ENCODE measurements at regions not wholly inside any gene's neighbourhood (a gene's known extent, or its start where the extent isn't known, plus 50 kb on each side); places are given as distances from the start of the nearest gene placed in this dataset.

- peaks cover 29% of the 10 kb centered on the region for H3K27me3 Mint-ChIP-seq
- TF ChIP-seq, protein P1, sequence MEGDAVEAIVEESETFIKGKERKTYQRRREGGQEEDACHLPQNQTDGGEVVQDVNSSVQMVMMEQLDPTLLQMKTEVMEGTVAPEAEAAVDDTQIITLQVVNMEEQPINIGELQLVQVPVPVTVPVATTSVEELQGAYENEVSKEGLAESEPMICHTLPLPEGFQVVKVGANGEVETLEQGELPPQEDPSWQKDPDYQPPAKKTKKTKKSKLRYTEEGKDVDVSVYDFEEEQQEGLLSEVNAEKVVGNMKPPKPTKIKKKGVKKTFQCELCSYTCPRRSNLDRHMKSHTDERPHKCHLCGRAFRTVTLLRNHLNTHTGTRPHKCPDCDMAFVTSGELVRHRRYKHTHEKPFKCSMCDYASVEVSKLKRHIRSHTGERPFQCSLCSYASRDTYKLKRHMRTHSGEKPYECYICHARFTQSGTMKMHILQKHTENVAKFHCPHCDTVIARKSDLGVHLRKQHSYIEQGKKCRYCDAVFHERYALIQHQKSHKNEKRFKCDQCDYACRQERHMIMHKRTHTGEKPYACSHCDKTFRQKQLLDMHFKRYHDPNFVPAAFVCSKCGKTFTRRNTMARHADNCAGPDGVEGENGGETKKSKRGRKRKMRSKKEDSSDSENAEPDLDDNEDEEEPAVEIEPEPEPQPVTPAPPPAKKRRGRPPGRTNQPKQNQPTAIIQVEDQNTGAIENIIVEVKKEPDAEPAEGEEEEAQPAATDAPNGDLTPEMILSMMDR (conservative IDR thresholded peaks at IDR 0.05), result no peak
- H3K4me1 Mint-ChIP-seq (ENCODE audit: unreplicated experiment), result peaks cover 33% of the 10 kb centered on the region
- H3K4me3 Mint-ChIP-seq, result no peak overlapping the region
- H3K9me3 Mint-ChIP-seq, result peaks cover 4% of the 10 kb centered on the region
- no peak overlapping the region for H3K27ac Mint-ChIP-seq
- no peak for DNase-seq (ENCODE audit: extremely low spot score, unreplicated experiment)
- no peaks in the 10 kb centered on the region for H3K36me3 Mint-ChIP-seq
Observed at GRCh38 chr5:3511519-3511918, 84.1 kb upstream of the IRX1 start.

- no peak for DNase-seq (ENCODE audit: extremely low spot score, unreplicated experiment)
- Mint-ChIP-seq H3K4me1 (ENCODE audit: unreplicated experiment) (peaks cover 33% of the 10 kb centered on the region), H3K27ac (no peak overlapping the region), H3K36me3 (no peaks in the 10 kb centered on the region), H3K4me3 (no peak overlapping the region), H3K9me3 (peaks cover 4% of the 10 kb centered on the region), H3K27me3 (peaks cover 32% of the 10 kb centered on the region)
- TF ChIP-seq, protein P1 (conservative IDR thresholded peaks at IDR 0.05), result no peak
Observed at GRCh38 chr5:3510642-3511417, 84.8 kb upstream of the IRX1 start.

DNA sequence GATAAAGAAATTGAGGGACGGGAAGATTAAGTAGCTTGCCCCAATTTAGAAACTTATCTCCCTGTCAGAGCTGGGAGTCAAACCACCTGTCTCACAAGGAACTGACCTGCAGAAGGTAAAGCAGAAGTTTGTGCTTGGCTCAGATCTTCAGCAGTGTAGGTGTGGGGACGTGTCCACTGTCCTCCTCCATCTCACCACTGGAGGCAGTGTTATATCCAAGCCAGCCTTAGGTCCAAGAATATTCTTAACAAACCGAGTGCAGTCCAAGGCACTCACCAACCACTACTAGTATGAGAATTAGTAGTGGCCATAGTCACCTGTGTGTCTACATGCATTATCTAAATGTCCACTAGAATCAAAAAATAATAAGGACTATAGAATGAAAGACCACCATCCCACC is 86.3 kb upstream of the IRX1 start:
- H3K36me3 Mint-ChIP-seq, result no peaks in the 10 kb centered on the region
- H3K4me1 Mint-ChIP-seq (ENCODE audit: unreplicated experiment), result peaks cover 28% of the 10 kb centered on the region
- TF ChIP-seq, protein P1 (conservative IDR thresholded peaks at IDR 0.05), result peak; percentile 49
- H3K27me3 Mint-ChIP-seq, result peaks cover 36% of the 10 kb centered on the region
- H3K4me3 Mint-ChIP-seq, result no peak overlapping the region
- no peak overlapping the region for H3K27ac Mint-ChIP-seq
- no peak for DNase-seq (ENCODE audit: extremely low spot score, unreplicated experiment)
- H3K9me3 Mint-ChIP-seq, result no peaks in the 10 kb centered on the region

DNA sequence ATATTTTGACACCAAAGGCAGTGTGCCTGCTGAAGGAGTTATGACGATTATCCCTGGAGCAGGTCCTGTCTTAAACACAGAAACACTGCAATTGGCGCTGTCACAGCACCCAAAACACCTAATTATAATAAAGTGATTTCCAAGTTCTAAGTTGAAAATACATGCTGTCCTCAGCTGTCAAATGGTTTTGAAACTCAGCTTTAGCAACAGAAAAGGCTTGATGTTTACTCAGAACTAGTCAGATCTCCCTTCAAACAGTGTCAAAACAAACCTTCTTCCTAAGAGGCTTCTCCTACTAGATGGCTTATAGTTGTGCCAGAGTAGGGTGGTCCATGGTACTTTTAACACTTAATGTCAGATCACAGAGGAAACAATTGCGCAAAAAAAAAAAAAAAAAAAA is 87.2 kb upstream of the IRX1 start:
- peaks cover 36% of the 10 kb centered on the region for H3K27me3 Mint-ChIP-seq
- TF ChIP-seq, protein P1 (conservative IDR thresholded peaks at IDR 0.05), result no peak
- no peak for DNase-seq (ENCODE audit: extremely low spot score, unreplicated experiment)
- no peaks in the 10 kb centered on the region for H3K9me3 Mint-ChIP-seq
- H3K4me3 Mint-ChIP-seq, result no peak overlapping the region
- no peak overlapping the region for H3K27ac Mint-ChIP-seq
- peaks cover 23% of the 10 kb centered on the region for H3K4me1 Mint-ChIP-seq (ENCODE audit: unreplicated experiment)
- no peaks in the 10 kb centered on the region for H3K36me3 Mint-ChIP-seq

DNA sequence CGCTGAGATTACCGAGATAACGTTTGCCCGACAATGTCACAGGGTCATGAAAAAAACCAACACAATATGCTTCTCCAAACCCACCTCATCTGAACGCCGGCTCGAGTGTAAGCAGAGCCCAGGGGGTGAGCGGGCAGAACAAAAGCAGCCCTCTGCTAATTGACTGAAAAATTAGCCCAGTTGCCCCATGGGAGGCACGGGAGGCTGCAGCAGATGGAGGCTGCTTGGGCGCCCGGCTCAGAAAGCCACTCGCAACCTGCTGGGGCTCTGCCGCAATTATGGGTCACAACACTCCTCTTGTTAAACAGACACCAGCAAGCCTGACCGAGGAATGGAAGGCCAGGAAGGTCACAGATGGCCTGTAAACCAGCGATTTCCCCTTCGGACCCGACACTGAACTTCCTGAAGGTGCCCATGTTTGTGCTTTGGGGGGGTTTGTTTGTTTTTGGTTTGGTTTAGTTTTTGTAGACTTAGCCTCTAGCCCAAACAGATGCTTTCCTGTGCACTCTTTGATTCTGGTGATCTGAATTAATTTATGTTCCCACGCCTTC is 104.6 kb upstream of the IRX1 start:
- H3K36me3 Mint-ChIP-seq, result no peaks in the 10 kb centered on the region
- no peak overlapping the region for H3K4me3 Mint-ChIP-seq
- no peak for DNase-seq (ENCODE audit: extremely low spot score, unreplicated experiment)
- H3K9me3 Mint-ChIP-seq, result no peaks in the 10 kb centered on the region
- TF ChIP-seq, protein P1 (conservative IDR thresholded peaks at IDR 0.05), result no peak
- H3K27ac Mint-ChIP-seq, result no peak overlapping the region
- peaks cover 5% of the 10 kb centered on the region for H3K4me1 Mint-ChIP-seq (ENCODE audit: unreplicated experiment)
- peaks cover 25% of the 10 kb centered on the region for H3K27me3 Mint-ChIP-seq

Data from type B pancreatic cell (in vitro differentiated cells).